Hematopoietic multipotent progenitor cell (in vitro differentiated cells): ENCODE measurements at regions not wholly inside any gene's neighbourhood (a gene's known extent, or its start where the extent isn't known, plus 50 kb on each side); places are given as distances from the start of the nearest gene placed in this dataset.
"Not testable (repeated sequence)": the region's sequence is repeated elsewhere in the genome, so short reads cannot be mapped to it uniquely, and the experiment has no call there.

ENCODE experiments used
- DNase-seq, 3 donors: peaks; one replicate each; pipeline ENCODE4 v3.0.0-alpha.2; 2011 to 2015; ENCODE audit warnings: low read depth in 2 of 3, low spot score in 2 of 3

DNA sequence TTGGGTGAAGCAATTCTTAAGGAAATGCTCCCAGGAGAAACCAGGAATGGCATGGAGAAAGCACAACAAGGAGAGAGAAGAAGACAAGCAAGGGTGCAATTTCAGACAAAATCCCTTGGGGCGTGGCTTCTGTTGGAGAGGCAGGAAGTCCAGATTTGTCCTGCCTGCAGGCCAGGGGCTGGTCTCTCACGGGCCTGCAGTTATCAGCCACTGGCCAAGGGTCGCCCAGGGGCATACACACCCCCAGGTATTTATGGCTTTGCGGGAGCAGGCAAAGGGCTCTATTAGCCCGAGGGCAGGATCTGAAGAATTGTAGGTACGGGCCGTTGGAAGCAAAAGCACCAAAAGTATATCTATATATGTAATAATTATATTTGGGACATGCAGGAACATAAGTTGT, 87.7 kb downstream of the IYD start:
- no peak for DNase-seq

DNA sequence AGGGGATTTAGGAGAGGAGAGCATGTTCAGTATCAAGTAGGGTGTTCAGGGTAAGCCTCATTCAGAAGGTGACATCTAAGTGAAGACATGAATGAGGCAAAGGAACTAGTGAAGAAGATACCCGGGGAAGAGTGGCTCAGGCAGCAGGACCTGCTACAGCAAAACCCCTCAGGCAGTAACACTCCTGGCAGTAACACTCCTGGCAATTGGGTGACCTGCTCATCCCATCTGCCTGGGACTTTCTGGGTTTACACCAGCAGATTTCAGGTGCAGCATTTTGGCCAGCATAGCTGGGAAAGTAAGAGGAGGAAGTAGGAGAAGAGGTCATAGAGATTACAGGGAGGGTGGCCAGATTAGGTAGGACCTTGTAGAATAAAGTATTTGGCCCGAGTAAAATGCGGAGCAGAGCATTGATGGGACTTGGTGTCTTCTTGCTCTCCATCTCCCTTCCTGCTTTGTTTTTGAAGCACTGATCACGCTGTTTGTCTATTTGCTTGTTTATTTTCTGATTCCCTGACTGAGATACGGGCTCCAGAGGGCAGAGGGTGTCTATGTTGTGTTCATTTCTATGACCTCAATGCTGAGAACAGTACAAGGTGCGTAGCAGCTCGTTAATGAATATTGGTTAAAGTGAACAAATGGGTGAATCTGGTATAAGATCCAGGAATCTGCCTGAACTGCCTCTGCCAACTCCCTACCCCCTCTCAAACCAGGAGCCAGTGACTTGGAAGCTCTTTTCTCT, 88.3 kb downstream of the IYD start:
- no peak for DNase-seq

DNA sequence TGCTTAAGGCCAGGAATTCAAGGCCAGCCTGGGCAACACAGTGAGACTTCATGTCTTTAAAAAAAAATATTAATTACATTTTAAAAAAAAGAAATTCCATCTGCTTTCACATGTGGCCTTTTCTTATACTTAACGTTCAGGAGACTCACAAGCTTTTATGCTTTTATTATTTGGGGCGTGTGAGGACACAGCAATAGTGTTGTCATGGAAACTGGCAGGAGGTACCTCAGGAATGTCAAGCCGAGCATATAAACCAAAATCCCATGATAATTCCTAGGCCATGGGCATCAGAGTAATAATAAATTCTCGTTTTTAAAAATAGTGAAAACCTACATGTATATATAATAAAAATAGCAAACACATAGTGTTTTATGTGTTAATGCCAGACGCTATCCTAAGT, 89.8 kb downstream of the IYD start:
- DNase-seq, result no peak

DNA sequence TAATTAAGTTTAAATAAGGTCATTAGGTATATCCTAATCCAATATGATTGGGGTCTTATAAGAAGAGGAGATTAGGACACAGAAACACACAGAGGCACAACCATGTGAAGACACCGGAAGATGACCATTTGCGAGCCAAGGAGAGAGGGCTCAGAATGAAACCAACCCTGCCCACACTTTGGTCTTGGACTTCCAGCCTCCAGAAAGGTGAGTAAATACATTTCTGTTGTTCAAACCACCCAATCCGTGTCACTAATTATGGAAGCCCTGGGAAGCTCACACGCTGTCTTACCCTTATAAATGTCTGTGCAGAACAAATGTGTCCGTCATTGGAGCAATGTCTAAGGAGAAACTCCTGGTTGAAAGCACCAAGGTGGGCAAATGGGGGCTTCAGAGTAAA, 95.0 kb downstream of the IYD start:
- DNase-seq, result no peak

DNA sequence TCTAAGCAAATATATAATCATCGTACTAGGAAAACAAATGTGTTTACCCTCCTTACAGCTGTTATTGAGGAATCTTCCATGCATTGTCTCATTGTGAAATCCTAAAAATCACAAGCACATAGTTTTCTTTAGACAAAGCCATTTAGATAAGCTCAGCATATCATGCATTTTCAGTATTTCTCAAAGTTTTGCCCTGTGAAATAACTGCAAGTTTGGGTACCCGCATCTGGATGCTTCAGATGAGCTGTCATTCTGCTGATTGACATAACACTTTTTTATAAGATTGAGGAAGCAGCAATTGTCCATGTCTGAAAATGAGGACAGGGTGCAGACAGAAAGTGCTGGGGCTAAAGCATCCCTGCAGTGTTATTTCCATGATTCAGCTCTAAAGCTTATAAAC, 96.2 kb downstream of the IYD start:
- DNase-seq, result no peak

DNA sequence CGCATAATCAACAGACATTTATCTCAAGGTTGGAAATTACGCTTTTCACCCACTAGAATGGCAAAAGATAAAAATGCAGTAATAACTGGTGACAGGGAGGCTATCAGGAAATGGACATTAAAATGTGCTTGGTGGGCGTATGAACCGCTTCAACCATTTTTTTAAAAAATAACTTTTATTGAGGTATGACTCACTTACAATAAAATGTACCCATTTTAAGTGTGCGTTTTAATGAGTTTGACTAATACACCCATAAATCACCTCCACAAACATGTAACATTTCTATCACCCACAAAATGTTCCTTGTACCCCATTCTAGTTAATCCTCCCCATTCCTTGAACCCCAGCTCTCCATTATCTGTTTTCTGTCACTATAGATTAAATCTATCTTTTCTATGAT, 96.8 kb downstream of the IYD start:
- no peak for DNase-seq

DNA sequence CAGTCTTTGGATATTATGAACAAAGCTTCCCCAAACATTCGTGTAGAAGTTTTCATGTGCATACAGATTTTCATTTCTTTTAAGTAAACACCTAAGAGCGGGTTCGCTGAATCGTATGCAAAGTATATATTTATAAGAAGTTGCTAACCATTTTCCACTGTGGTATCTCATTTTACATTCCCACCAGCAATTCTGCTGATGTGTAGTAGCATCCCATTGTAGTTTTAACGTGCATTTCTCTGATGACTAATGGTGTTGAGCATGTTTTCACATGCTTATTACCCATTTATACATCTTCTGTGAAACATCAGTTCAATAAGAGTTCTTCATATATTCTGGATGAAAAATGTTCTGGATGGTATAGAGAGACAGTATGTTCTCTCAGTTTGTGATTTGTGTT, 97.4 kb downstream of the IYD start:
- no peak for DNase-seq

DNA sequence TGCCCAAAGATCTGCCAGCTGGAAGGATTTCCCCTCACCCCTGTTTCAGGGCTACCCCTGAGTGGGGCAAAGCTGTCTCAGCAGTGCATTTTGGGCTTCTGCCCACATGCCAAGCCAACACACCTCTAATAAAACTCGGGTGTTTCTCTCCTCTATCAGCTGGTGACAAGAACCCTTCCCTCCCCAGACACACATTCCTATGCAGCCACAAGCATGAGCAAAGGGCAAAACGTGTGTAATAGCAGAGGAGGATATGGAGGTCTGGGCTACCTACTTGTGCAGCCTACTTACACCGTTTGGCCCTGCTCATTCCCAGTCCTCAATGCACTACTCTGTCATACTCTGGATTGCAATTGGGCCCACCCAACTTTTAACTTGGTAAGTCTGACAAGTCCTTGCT, 101.3 kb downstream of the IYD start:
- DNase-seq, result no peak

DNA sequence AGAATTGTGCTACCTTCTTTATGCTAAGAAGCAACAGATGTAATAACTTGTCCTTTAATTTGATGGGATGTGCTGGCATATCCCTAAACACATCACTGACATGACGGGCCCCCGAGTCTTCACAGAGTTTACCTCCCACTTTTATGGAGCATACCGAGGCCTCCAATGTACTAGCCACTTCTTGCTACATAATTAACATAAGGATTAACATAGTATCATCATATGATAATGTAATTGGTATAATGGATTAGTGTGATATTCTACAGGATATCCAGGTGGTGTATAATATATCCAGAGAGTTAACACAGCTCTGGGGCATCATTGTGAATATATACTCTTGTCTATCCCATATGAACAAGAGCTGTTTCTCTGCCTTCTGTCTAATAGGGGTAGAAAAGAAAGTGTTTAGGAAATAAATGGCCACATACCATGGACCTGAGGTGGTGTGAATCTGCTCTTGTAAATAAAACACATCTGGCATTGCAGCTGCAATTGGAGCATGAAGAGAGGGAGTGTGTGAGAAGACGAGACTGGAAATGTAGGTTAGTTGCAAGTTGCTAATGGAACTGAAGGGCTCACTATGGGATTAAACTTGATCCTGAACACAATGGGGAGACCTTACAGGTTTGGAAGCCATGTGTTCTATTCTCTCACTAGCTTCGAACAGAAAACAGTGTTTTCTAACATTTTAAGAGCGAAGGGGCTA, 102.3 kb downstream of the IYD start:
- no peak for DNase-seq

DNA sequence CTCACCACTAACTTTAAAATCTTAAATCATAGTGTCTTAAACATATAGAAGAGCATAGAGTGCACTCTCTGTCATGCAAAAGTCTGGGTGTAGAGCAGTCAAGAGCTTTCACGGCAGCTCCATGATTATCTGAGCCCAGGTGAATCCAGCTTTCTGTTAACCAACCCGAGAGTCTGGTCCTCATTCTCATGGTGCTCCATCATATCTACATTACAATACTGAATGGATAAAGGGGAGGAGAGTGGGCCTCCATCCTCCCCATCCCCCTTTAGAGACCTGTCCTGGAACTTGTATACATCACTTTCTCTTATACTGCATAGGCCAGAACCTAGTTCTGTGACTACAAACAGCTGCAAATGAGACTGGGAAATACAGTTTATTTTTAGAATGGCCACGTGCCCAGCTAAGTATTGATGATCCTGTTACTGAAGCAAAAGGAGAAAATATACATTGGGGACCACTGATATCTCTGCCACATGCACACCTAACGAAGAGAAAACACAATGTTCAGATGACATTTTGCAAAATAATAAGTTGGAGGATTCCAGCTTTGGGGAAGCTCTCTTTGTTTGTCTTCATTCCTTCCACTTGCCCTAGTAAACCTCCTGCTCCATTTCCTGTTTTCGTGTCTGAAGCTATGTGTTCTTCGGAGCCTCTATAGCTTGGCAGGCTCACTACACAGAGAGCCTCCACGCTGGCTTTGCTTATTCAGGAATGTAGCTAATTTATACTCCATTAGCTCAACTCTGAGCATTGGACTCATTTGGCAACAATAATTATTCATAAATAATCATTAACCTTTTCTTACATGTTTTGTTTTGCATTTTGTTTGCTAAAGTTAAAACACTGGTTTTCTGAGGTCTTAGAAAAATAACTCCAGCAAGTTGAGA, 110.1 kb downstream of the IYD start:
- no peak for DNase-seq

DNA sequence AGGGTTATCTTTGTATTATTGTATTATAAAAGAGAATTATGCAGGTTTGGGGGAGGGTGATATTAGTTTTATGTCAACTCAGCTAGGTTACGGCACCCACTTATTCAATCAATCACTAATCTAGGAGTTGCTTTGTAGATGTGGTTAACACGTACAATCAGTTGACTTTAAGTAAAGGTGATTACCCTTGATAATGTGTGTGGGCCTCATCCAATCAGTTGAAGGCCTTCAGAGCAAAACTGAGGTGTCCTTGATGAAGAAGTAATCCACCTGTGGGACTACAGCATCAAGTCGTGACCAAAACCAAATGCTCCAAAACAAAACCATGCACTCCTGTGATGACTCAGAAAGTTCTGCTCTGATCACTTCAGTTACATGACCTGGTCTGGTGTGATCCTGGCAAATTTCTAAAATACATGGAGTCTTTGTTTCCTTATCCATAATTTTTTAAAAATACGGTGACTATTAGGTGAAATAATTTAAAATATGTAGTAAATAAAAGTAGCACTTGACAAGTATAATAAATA, 114.1 kb downstream of the IYD start:
- DNase-seq, result no peak

DNA sequence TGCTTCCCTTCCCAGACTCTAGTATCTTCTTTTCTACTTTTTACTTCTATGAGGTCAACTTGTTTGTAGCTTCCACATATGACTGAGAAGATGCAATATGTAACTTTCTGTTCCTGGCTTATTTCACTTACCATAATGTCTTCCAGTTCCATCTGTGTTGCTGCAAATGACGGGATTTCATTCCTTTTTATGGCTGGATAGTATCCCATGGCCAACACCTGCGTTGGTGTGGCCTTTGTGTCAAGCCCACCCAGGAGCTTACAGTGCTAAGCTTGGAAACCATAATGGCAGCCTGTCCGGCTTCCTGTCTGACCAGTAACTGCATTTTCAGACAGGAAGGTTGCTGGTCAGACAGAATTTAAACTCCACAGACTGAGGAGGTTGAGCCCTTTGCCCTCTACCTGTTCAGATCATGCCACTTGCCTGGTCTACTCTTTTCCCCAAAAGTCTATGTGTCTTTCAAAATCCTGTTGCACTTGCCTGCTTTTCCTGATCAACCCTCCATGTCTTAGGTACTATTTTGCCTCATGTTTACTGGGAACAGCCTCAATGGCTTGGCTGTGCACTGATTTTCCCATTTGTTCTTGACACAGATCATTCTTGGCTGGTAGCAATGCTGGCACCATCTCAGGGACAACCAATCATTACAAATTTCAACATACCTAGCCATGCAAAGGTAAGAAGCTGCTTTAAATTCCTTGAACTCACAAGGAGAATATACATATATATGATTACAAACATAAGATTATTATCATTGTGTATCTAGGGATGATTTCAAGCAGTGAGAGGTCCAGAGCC, 114.3 kb upstream of the PLEKHG1 start:
- DNase-seq, result no peak

DNA sequence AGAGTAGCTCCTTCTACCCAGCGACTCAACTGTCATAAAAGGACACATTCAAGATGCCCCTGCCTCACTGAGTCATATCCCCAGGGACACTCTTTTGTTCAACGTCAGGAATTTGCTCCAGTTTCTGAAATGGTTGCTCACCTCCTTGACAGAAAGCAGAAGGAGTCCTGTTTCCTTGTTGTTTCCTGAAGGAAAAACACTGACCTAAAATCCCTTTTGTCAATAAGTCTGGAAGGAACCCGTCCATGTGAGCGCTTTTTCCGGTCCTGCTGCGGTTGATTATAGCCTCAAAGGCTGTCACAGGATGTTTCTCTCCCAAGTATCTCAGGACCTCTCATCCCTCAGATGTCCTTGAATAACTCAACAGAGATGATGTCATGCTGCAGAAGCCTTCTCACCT, 113.6 kb upstream of the PLEKHG1 start:
- no peak for DNase-seq

DNA sequence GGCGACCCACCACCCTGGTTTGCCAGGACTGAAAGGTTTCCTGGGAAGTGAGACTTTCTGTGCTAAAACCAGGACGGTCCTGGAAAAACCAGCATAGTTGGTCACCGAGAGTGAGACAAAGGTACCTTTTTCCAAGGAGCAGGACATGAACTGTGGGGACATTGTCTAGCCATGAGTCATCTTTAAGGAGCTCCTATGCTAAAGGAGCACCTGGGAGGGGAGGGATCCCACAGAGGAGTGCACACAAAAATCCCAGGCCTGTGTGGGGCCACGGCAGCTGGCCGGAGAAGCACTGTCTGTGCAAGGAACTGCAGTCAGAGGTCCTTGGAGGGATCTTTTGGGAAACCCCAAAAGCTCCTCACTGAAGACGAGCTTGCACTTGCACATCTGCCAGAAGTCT, 109.1 kb upstream of the PLEKHG1 start:
- DNase-seq, result no peak

DNA sequence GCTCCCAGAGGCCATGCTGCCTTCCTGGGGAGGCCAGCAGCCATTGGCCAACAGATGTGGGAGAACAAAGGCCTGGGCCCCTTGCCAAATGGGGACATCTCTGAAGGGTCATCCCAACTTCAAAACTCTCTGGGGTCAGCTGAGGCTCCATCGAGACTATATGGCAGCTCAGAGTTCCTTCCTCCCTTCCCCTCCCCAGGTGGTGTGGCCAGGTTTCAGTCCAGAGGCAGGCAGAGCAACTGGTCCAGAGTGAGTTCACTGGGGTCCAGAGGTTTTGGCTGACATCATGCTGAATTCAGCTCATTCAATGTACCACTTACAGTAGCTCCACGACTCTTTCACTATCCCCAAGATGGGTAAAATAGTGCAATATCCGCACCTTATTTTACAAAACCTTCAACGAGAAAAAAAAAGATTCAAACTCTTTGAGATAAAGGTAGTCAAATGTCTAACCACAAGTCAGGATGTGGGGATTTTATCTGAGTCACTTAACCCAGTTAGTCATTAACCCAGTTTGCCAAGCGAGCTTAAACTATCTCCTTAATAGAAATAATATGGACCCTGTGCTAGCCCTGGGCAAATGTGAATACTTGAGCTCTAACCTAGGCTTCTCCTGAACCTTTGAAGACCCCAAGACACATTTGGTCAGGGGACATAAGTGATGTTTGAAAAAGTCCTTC, 108.4 kb upstream of the PLEKHG1 start:
- peak in 2 of 3 donors; percentile 2 to 4 for DNase-seq

DNA sequence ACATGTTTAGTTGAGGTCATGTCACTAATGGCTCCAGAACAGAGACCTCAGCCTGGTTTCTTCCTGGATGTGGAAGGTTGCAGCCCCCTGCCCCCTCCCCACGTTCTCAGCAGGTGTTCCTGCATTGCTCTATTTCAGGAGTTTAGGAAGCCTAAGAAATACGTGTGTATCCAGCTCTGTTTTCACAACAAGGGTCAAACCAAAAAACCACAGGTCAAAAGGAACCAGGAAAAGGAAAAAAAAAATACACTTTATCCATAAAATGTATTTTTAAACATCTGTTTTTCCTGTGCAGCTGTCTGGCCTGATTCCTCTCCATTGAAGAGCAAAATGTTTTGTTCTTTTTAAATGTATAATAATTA, 107.9 kb upstream of the PLEKHG1 start:
- DNase-seq, result no peak

DNA sequence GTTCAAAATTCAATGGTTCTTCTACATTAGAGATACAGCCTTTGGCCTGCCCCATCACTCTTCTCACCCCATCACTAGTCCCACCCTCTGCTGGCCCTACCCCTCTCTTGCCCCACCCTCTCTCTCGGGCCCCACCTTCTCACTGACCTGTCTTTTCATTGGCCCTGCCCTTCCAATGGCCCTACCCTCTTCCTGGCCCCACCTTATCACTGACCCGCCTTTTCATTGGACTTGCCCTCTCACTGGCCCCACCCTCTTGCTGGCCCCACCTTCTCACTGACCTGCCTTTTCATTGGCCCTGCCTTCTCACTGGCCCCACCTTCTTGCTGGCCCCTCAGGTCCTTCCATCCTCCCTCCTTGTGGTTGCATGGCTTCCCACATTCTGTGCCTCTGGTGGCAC, 107.2 kb upstream of the PLEKHG1 start:
- DNase-seq, result no peak

DNA sequence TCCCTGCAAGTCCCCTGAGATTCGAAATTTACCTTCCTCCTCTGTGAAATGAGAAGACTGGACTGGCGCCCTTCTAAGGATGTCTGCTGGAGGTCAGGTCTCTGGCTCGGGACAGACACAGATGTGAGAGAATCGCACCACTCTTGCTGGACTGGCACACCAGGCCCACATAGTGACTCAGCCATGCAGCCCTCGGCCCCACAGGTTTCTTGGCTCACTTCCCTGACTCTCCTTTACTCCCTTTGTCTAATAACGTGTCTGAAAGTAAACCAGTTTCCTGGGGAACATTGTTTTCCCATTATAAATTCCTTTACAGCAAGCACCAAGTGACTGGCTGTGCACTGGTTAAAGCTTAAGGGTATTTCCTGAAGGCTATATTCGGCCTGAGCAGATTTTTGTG, 106.7 kb upstream of the PLEKHG1 start:
- no peak for DNase-seq

DNA sequence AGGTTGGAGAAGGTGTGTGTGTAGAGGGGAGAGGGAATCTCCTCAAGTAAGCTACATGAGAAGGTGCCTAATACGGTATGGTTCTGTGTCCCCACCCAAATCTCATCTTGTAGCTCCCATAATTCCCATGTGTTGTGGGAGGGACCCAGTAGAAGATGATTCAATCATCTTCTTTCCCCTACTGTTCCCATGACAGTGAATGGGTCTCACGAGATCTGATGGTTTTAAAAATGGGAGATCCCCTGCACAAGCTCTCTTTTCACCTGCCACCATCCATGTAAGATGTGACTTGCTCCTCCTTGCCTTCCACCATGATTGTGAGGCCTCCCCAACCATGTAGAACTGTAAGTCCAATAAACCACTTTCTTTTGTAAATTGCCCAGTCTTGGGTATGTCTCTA, 106.1 kb upstream of the PLEKHG1 start:
- DNase-seq, result not testable (repeated sequence)

DNA sequence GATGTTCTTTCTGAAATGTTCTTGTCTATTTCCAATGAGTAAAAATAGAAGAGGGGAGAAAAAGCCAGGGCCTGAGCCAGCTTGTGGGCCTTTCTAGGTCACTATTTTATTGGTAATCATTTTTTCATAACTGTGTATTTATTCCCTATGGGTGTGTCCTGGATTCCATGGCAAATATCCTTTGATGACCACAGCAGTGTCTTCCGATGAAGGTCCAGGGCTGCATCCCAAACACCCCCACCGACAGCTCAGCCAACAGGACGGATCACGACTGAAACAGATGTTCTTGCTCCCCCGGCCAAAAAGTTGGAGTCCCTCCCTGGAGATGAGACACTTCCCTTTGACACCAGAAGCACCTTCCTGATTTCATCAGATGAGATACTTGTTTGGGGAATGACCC, 105.4 kb upstream of the PLEKHG1 start:
- DNase-seq, result no peak
